Lower lobe of right lung (tissue), 2 donors: ENCODE measurements at regions not wholly inside any gene's neighbourhood (a gene's known extent, or its start where the extent isn't known, plus 50 kb on each side); places are given as distances from the start of the nearest gene placed in this dataset.

Source experiments
- ATAC-seq, 2 donors: fragments of 200-7000 bp; cut with Tn5 transposase; one replicate each; pipeline ENCODE4 v1.9.1; 2020 to 2022; ENCODE audit warnings: mild to moderate bottlenecking in 2 of 2, moderate library complexity in 2 of 2
- DNase-seq: peaks from one replicate; pipeline ENCODE4 v3.0.0-alpha.2; 2020
- H3K27ac ChIP-seq: fragments of 200-600 bp; one replicate; pipeline ENCODE4 v1.8.0; 2022
- H3K27me3 ChIP-seq: fragments of 200-600 bp; one replicate; pipeline ENCODE4 v1.8.0; 2022; ENCODE audit warnings: low read depth
- H3K36me3 ChIP-seq: fragments of 200-600 bp; one replicate; pipeline ENCODE4 v1.8.0; 2022; ENCODE audit warnings: mild to moderate bottlenecking
- H3K4me1 ChIP-seq: fragments of 200-600 bp; one replicate; pipeline ENCODE4 v1.8.0; 2022
- H3K4me3 ChIP-seq: fragments of 200-600 bp; one replicate; pipeline ENCODE4 v1.8.0; 2022; ENCODE audit warnings: mild to moderate bottlenecking
- H3K9me3 ChIP-seq: fragments of 200-600 bp; one replicate; pipeline ENCODE4 v1.8.0; 2022
- CTCF ChIP-seq: fragments of 200-600 bp; IDR thresholded peaks from one replicate; pipeline ENCODE4 v1.8.0; 2022; ENCODE audit warnings: antibody characterized with exemption, mild to moderate bottlenecking
- intact Hi-C: fragments of 100-400 bp; cut with DNase I; formaldehyde crosslinking; loops from one replicate; pipeline ENCODE4 v1.11.0; 2022
- donor health status: DM: no; HTN: yes; CAD: no; lungs with severe emphysema.

- ATAC-seq, result no peak
- no peak for TF ChIP-seq CTCF
- intact Hi-C loops, result no loop called here
- H3K4me3 ChIP-seq, result no peak overlapping the region
- no peaks in the 10 kb centered on the region for H3K36me3 ChIP-seq
- DNase-seq, result no peak
- H3K4me1 ChIP-seq, result no peaks in the 10 kb centered on the region
- H3K27me3 ChIP-seq, result no peaks in the 10 kb centered on the region
- H3K27ac ChIP-seq, result no peak overlapping the region
- H3K9me3 ChIP-seq, result no peaks in the 10 kb centered on the region
These were observed 644.1 kb downstream of the C6orf118 start for GRCh38 chr6:164665328-164665727.

- H3K4me1 ChIP-seq, result no peaks in the 10 kb centered on the region
These were observed 645.8 kb downstream of the C6orf118 start for GRCh38 chr6:164663634-164664033.

GRCh38 chr6:164661716-164662115, 647.7 kb downstream of the C6orf118 start:
- no peak for ATAC-seq
- H3K36me3 ChIP-seq, result no peaks in the 10 kb centered on the region
- intact Hi-C loops, result no loop called here
- DNase-seq, result no peak
- no peaks in the 10 kb centered on the region for H3K9me3 ChIP-seq
- no peak for TF ChIP-seq CTCF
- H3K4me1 ChIP-seq, result no peaks in the 10 kb centered on the region
- H3K4me3 ChIP-seq, result no peak overlapping the region
- H3K27me3 ChIP-seq, result no peaks in the 10 kb centered on the region
- no peak overlapping the region for H3K27ac ChIP-seq

More at GRCh38 chr6:164663634-164664033, 645.8 kb downstream of the C6orf118 start:
- intact Hi-C loops, result no loop called here
- no peak for TF ChIP-seq CTCF
- DNase-seq (no peak), ATAC-seq (no peak)
- no peaks in the 10 kb centered on the region for H3K27me3 ChIP-seq
- H3K27ac ChIP-seq, result no peak overlapping the region
- no peak overlapping the region for H3K4me3 ChIP-seq
- H3K9me3 ChIP-seq, result no peaks in the 10 kb centered on the region
- H3K36me3 ChIP-seq, result no peaks in the 10 kb centered on the region

- H3K27me3 ChIP-seq, result no peaks in the 10 kb centered on the region
- no peak overlapping the region for H3K27ac ChIP-seq
- ATAC-seq (no peak), DNase-seq (no peak)
- intact Hi-C loops, result no loop called here
- TF ChIP-seq CTCF, result no peak
- H3K9me3 ChIP-seq, result no peaks in the 10 kb centered on the region
- H3K4me1 ChIP-seq, result no peaks in the 10 kb centered on the region
- no peaks in the 10 kb centered on the region for H3K36me3 ChIP-seq
- no peak overlapping the region for H3K4me3 ChIP-seq
These were observed 648.6 kb downstream of the C6orf118 start for GRCh38 chr6:164660781-164661180.

- intact Hi-C loops, result no loop called here
- DNase-seq, result no peak
- Histone ChIP-seq H3K27ac (no peak overlapping the region), H3K27me3 (no peaks in the 10 kb centered on the region), H3K4me1 (no peaks in the 10 kb centered on the region), H3K9me3 (no peaks in the 10 kb centered on the region), H3K36me3 (no peaks in the 10 kb centered on the region), H3K4me3 (no peak overlapping the region)
- no peak for TF ChIP-seq CTCF
- ATAC-seq, result no peak
These were observed 668.4 kb downstream of the C6orf118 start for GRCh38 chr6:164640956-164641355.

GRCh38 chr6:164628302-164628931, 681.0 kb downstream of the C6orf118 start:
- intact Hi-C loops, result no loop called here
- Histone ChIP-seq H3K4me3 (no peak overlapping the region), H3K27ac (no peak overlapping the region), H3K27me3 (no peaks in the 10 kb centered on the region), H3K36me3 (no peaks in the 10 kb centered on the region), H3K9me3 (no peaks in the 10 kb centered on the region), H3K4me1 (no peaks in the 10 kb centered on the region)
- no peak for DNase-seq
- no peak for TF ChIP-seq CTCF
- no peak for ATAC-seq
